ENCODE measurements at regions not wholly inside any gene's neighbourhood (a gene's known extent, or its start where the extent isn't known, plus 50 kb on each side); places are given as distances from the start of the nearest gene placed in this dataset.

- no peaks in the 10 kb centered on the region for H3K36me3 ChIP-seq
- intact Hi-C loops (cut with DNase I) = no loop called here
- no peaks in the 10 kb centered on the region for H3K27me3 ChIP-seq
- peaks cover 5% of the 10 kb centered on the region for H3K4me1 ChIP-seq
- DNase-seq (ENCODE audit: extremely low spot score in 2 of 2) = peak in 1 of 2 donors; percentile 89
- no peak for TF ChIP-seq CTCF (IDR thresholded peaks at IDR 0.05)
- no peak for TF ChIP-seq POLR2AphosphoS5 (IDR thresholded peaks at IDR 0.05; ENCODE audit: insufficient read depth in 1 of 2, low read depth in 1 of 2)
- no peak for TF ChIP-seq POLR2A (IDR thresholded peaks at IDR 0.05)
- no peaks in the 10 kb centered on the region for H3K9me3 ChIP-seq
- H3K27ac ChIP-seq = no peak overlapping the region
- H3K4me3 ChIP-seq = no peak overlapping the region
These were observed 108.1 kb upstream of the GJB6 start for GRCh38 chr13:20340136-20340758.

- H3K9me3 ChIP-seq = no peaks in the 10 kb centered on the region
- peaks cover 5% of the 10 kb centered on the region for H3K4me1 ChIP-seq
- H3K36me3 ChIP-seq = no peaks in the 10 kb centered on the region
- no peak for DNase-seq (ENCODE audit: extremely low spot score in 2 of 2)
- no peak overlapping the region for H3K27ac ChIP-seq
- H3K27me3 ChIP-seq = no peaks in the 10 kb centered on the region
- no peak for TF ChIP-seq POLR2A (IDR thresholded peaks at IDR 0.05)
- TF ChIP-seq POLR2AphosphoS5 (IDR thresholded peaks at IDR 0.05; ENCODE audit: insufficient read depth in 1 of 2, low read depth in 1 of 2) = no peak
- TF ChIP-seq CTCF (IDR thresholded peaks at IDR 0.05) = no peak
- H3K4me3 ChIP-seq = no peak overlapping the region
- intact Hi-C loops (cut with DNase I) = no loop called here
These were observed 105.9 kb upstream of the GJB6 start for GRCh38 chr13:20337884-20338551.

GRCh38 chr13:20336761-20337160 is 104.6 kb upstream of the GJB6 start:
- Histone ChIP-seq H3K27ac (no peak overlapping the region), H3K27me3 (no peaks in the 10 kb centered on the region), H3K9me3 (no peaks in the 10 kb centered on the region), H3K36me3 (no peaks in the 10 kb centered on the region), H3K4me3 (no peak overlapping the region), H3K4me1 (peaks cover 10% of the 10 kb centered on the region)
- no peak for TF ChIP-seq CTCF (IDR thresholded peaks at IDR 0.05)
- TF ChIP-seq POLR2A (IDR thresholded peaks at IDR 0.05) = no peak
- TF ChIP-seq POLR2AphosphoS5 (IDR thresholded peaks at IDR 0.05; ENCODE audit: insufficient read depth in 1 of 2, low read depth in 1 of 2) = no peak
- DNase-seq (ENCODE audit: extremely low spot score in 2 of 2) = no peak
- intact Hi-C loops (cut with DNase I) = no loop called here

- Histone ChIP-seq H3K27ac (no peak overlapping the region), H3K27me3 (no peaks in the 10 kb centered on the region), H3K36me3 (no peaks in the 10 kb centered on the region), H3K4me1 (peaks cover 5% of the 10 kb centered on the region), H3K4me3 (no peak overlapping the region), H3K9me3 (no peaks in the 10 kb centered on the region)
- no peak for TF ChIP-seq CTCF (IDR thresholded peaks at IDR 0.05)
- TF ChIP-seq POLR2AphosphoS5 (IDR thresholded peaks at IDR 0.05; ENCODE audit: insufficient read depth in 1 of 2, low read depth in 1 of 2) = no peak
- TF ChIP-seq POLR2A (IDR thresholded peaks at IDR 0.05) = no peak
- peak in 1 of 2 donors; percentile 58 for DNase-seq (ENCODE audit: extremely low spot score in 2 of 2)
- intact Hi-C loops (cut with DNase I) = no loop called here
These were observed 102.2 kb upstream of the GJB6 start for GRCh38 chr13:20334309-20334708.

All from vagina (tissue), 2 donors.